HG02642 (cell line): ENCODE measurements at regions not wholly inside any gene's neighbourhood (a gene's known extent, or its start where the extent isn't known, plus 50 kb on each side); places are given as distances from the start of the nearest gene placed in this dataset.

Source experiments
- ATAC-seq: cut with Tn5 transposase; IDR thresholded peaks from one replicate; pipeline ENCODE4 v1.9.1; 2021; ENCODE audit warnings: mild to moderate bottlenecking; ENCODE audit not compliant: unreplicated experiment, poor library complexity

DNA sequence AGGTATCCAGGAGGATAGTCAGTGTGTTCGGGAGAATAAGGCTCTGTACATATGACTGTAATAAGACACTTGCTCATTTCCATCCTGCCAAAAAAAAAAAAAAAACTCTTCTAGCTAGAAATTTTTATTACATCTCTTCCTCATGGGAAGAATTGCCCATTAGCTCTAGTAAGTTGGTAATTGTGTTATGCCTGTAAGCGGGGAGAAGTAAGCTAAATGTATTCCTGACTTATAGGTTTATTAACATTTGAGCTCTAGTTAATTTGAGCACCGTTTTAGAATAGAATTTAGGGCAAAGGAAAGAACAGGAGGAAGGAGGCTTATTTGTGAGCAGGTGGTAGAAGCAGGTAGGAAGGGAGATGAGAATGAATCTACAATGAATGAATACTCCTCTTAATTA is 1210.6 kb downstream of the SORCS1 start:
- no peak for ATAC-seq

DNA sequence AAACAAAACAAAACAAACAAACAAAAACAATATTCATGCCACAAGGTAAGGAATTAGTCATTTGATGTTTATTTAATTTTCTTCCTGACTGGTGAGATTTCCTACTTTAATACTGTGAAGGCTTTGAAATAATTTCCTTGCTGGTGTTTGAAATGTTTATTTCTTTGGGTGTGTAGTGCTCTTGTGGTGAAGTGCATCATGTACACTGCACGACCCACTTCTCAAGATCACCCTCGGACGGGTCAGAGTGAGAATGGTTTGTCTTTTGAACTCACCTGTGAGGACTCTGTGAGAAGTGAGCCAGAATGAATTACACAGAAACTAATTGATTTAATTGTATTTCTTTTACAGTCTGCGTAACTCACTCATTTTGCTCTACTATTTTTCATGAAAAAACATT is 1211.5 kb downstream of the SORCS1 start:
- no peak for ATAC-seq

DNA sequence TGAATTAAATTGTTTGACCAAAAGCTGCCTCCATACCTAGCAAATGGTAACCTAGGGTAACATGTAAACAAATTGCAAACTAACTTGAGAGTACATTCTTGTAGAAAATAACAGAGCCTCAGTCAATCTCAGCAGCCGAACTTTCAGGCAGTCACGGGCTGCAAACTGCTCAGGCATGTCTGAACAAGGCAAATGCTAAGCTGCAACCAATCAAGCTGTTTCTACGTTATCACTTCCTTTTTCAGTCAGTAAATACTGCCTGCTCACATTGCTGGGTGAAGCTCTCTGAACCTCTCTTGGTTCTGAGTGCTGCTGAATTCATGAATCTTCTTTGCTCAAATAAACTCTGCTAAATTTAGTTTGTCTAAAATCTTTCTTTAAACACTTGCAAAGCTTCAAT is 1212.4 kb downstream of the SORCS1 start:
- peak; percentile 84 for ATAC-seq

DNA sequence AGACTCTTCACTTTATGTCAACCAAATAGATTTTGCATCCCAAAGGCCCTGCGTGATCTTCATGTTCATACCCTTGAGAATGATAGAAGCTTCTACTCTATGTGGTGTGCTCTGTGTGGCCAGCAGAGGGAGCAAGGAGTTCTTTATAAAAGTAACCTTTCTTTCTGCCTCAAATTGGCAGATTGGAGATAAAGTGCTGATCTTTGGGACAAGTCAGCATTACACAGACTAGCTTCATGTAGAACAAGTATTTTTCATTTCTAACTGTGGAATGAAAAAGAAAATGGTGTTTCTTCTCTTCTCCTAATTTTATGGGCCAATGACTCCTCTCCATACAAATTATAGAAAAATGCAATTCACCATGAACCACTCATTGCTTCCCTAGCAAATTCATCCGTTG is 1214.1 kb downstream of the SORCS1 start:
- peak; percentile 66 for ATAC-seq

DNA sequence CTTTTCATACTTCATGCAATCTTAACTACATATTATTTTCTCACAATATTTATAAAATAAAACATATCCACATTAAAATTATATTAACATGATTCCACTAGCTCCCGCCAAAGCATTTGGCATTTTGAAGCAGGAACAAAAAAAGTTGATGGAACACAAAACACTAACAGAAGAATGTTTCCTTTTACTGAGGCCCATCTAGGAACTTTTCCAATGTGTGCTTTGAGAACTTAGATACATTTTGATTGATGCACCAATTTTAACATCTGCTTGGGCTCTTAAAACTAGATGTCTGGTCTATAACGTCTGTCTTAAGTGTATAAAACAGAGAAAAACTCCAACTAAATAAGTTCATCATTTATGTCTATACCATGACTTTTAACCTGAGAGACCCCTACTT is 1214.8 kb downstream of the SORCS1 start:
- no peak for ATAC-seq

DNA sequence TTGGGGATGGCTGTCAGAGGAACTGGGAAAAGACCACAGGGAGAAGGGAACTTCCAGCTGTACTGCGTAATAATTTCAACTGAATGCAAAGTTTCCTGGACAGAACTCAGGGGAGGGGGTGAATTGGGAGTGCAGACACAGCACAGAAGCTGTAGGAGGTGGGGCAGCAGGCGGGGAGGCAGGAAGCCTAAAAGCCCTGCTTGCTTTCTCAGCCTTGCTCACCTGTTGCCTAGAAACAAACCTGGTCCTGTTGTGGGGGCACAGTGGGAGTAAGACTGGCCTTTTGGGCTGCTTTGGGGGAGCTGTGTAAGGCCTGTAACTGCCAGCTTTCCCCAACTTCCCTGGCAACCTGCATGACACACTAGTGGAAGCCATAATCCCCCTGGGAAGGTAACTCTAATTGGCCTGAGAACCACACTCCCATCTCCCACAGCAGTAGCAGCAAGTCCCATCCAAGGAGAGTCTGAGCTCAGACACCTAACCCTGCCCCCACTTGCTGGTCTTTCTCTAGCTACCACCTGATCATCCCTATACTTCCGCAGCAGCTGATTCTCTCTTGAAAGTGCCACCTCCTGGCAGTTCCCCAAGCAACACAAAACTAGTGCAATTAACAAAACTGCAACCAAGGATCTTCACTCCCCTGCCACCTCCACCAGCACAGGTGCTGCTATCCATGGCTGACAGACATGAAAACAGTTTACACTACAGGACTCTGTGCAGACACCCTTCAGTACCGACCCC is 1239.3 kb downstream of the SORCS1 start:
- ATAC-seq, result no peak

DNA sequence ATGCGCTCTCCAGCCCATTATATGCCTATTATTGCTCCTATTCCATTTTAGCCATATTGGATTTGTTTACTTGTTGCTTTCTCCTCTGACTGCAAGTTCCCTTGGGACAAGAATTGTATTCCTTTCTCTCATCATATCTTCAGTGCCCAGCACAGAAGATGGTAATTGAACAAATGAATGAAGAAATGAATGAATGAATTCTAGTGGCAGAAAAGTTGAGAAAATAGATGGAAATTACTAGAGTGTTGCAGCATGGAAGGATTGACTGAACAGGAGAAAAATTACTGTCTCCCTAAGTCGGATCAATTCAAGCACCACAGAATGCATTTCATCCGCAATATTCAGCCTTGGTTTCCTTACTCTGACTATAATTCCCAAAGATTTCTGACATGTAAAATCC is 1243.2 kb downstream of the SORCS1 start:
- no peak for ATAC-seq

DNA sequence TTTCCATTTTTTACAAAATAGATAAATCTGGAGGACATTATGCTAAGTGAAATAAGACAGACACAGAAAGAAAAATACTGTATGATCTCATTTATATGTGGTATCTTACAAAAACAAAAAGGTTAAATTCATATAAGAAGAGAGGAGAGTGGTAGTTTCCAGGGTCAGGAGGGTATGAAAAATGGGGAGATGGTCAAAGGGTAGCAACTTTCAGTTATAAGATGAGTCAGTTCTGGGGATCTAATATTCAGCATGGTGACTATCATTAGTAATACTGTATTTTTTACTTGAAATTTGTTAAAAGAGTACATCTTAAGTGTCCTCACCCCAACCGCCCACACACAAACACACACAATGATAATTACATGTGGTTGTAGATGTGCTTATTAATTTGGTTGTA is 1250.1 kb downstream of the SORCS1 start:
- no peak for ATAC-seq

DNA sequence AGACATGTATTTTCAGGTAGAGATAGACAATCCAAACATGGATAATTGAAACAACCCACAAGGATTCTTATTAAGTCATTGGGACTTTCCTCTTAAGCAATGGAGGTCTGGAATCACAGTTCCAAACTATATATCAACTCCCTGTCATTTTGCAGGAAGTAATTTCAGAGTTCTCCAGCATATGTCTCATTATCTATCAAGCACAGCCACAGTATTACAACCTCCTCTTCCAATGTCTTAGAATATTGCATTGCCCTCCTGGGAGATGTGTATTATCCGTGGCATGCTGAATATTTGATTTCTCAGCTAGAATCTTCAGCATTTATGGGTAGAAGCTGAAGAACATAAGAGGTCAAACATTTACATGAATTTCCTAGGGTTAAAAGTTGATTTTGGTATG is 1255.8 kb downstream of the SORCS1 start:
- ATAC-seq, result no peak

DNA sequence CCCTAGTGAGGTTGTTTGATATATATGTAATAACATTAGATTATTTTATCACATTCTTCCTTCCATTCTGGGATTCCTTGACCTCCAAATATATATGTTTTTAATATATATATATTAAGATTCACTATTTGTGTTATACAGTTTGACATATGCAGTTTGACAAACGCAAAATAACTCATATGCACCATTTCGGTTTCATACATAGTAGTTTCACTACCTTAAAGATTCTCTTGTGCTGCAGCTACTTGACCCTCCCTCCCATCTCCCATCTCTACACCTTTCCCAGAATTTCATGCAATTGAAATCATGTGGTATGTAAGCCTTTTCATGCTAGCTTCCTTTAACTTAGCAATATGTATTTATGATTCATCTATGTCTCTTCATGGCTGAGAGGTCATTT is 1244.4 kb downstream of the SORCS3 start:
- ATAC-seq, result no peak

DNA sequence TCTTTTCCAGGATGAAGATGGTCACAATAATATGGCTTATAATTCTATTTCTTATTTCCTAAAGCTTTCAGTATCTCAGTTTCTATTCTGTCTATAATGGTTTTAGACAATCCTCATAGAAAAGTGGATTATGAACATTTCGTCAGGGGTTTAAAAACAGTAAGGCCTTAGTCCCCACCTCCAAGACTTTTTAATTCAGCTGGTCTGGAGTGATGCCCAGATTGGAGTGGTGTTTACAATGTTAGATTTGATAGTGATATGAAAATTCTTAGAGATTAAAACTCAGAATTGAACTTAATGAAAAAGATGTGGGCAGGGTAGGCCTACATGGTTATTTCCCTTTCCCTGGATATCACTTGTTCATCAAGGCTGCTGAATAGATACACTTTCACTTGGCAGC is 1238.3 kb downstream of the SORCS3 start:
- no peak for ATAC-seq

DNA sequence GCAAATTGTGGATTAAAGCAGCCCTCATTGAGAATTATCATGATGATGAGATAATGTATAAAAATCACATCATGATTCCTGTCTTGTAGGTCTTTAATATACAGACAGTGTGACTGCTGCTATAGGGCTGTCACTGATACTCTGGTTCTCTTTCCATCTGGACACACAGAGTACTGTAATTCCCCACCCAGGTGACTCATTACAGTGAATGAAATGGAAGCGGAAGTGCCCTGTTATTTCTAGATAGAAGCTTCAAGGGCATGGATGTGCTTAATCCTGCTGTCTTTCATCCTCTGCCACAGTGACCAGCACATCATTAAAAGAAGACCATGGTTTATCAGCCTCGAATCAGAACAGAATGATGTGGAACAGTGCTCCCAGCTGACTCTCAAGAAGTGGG is 1234.0 kb downstream of the SORCS3 start:
- no peak for ATAC-seq

DNA sequence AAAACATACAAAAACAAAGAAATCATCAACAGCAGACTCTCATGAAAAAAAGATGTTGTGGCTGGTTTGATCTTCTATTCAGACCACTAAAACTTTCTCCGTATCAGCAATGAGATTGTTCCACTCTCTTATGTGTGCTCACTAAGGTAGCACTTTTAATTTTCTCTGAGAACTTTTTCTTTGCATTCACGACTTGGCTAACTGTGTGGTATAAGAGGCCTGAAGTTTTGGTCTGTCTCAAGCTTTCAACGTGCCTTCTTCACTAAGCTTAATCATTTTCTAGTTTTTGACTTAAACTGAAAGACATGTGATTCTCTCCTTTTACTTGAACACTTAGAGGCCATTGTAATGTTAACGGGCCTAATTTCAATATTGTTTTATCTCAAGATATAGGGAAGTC is 1231.6 kb downstream of the SORCS3 start:
- no peak for ATAC-seq

DNA sequence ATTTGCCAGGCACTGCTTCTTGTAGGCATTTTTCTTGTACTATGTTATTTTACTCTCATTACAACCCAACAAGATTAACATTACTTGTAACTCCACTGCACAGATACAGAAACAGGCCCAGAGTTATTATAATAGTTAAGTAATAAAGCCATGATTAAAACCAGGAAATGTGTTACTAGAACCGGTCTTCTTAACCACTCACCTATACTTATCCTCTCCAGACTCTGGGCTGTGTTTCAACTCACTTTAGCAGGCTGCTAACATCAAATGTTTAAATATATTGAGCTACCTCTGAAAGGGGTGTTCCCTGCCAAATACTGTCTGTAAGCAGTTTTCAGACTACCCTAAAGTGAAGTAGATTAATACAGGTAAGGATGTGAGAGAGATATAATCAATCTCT is 1227.8 kb downstream of the SORCS3 start:
- ATAC-seq, result no peak

DNA sequence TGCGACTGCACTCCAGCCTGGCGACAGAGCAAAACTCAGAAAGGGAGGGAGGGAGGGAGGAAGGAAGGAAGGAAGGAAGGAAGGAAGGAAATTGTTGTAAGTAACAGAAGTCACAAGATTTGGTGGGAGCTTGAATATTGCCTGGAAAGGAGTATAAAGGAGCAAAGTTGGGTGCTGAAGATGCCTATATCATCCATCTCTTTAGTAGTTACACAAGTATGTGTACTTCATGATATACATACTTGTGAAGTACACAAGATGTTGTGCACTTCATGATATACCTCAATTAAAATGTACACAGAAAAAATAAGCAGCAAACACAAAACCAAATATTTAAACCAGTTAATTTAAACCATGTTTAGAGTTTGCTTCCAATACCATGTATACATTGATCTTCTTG is 1223.8 kb downstream of the SORCS3 start:
- no peak for ATAC-seq

DNA sequence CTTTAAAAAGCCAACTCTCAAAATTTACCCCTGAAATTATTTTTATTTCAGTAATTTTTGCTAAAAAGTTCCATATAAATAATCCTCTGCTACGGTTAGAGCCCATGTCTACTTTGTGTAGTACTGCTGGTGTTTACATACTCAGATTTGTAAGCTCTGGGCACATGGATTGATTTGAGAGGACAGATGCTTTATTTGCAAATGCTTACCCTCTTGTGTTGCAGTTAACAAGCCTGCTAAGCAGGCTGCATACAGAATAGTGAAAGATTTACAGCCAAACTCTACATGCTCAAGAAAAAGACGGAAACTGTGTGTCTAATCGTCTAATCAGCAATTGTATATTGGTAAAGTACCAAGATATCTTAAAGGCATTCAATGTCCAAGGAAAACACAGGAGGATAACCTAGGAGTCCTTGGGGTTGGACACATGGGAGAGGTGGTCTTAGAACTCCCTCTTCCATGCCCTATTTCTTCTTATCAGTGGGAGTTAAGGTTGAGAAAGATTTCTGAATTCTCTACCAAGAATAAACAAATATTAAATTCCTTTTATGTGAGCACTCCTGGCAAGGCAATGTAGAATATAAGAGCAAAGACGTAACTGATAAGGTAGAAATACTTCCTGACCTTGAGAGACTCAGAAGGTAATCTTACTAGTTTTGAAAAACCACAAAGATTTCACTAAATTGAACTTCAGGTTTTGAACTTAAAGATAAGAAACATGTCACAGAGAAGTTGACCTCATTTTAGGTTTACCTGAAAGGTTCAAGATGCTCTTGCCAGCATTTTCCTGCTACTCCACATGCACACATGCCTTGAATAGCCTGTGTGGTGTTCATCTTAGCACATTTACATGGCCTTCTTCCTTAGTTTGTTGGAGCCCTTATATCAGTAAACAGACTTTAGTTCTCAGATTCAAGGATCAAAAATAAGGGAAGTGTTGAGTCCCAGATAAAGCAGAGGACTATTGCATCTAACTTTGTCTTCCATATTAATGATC is 1216.5 kb downstream of the SORCS3 start:
- no peak for ATAC-seq

DNA sequence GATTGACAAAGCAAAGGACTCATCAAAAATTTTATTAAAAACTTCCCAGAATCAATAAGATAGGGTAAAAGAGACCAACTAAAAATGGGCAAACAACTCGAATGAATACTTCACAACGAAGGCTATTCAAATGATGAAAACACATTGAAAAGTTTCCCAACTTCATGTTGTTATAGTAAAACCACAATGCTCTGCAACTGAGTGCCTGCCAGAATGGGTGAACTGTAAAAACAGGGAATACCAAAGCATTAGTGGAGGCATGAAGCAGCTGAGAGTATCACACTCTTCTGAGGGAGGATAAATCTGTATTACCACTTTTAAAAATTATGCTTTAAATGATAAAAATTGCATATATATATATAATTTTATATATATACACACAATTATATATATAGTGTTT is 1214.7 kb downstream of the SORCS3 start:
- ATAC-seq, result no peak

DNA sequence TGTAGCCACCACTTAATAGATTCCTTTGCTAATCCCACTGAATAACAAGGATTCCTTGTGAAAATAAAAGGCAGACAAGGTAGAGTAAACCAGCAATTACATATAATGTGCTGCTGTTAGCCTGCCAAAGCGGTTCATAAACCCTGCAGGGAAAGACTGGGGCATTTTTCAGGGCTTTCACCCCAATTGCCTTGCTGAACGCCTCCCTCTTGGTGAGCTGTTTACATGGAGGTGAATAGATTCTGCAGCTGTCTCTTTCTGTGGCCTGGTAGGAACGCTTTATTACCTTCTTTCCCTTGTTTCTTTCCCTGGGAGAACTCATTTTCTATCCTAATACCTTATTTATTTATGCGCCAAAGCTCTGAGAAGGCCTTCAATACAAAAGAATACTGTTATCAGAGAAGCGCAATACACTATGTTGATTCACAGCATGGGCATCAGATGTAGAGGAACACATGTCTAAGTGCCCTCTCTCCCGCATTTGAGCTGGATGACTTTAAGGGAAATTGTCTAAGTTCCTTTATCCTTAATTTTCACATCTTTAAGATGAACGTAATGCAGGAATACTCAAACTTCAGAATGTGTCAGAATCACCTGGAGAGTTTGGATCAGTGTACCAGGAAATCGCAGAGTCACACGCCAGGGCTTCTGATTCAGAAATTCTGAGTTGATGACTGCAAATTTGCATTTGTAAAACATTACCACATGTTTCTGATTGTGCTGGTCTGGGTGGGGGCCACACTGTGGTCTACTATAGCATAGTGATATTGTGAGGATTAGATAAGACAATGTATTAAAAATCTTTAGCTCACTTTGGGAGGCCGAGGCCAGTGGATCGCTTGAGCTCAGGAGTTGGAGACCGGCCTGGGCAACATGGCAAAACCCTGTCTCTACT is 1203.8 kb downstream of the SORCS3 start:
- ATAC-seq, result no peak

DNA sequence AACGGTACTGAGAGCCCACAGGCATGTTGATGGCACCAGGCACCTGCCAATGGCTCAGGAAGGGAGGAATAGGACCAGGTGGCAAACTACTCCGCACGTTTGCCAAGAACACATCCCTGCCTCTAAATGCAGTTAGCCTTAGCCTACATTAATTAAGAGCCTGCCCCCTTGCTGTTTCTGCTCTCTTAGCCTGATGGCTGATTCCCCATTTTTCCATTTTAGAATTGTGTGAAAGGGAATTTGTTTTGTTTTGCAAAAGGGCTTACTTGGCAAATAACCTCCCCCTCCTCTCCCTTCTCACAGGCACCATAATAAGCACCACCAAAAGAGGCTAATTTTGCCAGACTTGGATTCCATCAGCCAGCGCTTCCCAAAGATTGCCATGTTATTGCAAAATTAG is 1203.2 kb downstream of the SORCS3 start:
- ATAC-seq, result no peak

DNA sequence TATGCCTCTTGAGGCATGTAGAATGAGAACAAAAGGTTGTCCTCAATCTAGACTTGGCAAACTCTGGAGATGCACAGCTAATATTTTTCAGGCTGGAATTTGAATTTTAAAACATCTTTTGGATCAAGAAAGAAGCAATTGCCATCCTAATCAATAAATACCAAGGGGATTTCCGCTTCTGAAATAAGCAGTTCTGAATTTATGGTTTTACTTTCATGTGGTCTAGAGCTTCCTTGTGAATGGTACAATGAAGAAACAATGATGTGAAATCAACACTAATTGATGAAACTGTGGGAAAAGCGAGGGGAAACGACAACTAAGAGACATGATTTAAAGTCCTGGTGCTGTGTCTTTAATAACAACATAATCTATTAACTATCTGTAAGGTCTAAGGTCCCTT is 1202.7 kb downstream of the SORCS3 start:
- ATAC-seq, result no peak
